Activated CD8-positive, alpha-beta memory T cell treated with anti-CD3 and anti-CD28 coated beads, Interleukin-2, amount 10 ng/mL, durations not matched to agents 7 days and 5 days (primary cell): ENCODE measurements at regions not wholly inside any gene's neighbourhood (a gene's known extent, or its start where the extent isn't known, plus 50 kb on each side); places are given as distances from the start of the nearest gene placed in this dataset.
"Not testable (repeated sequence)": the region's sequence is repeated elsewhere in the genome, so short reads cannot be mapped to it uniquely, and the experiment has no call there.

Experiments used
- ATAC-seq: fragments of 150-1000 bp; cut with Tn5 transposase; one replicate; pipeline ENCODE4 v1.10.0; 2021; ENCODE audit warnings: moderate library complexity
- CTCF ChIA-PET: fragments of 350-600 bp; sonication (Branson Sonifier 250); formaldehyde crosslinking; loops from one replicate; lab custom pipeline; 2021; ENCODE audit warnings: antibody characterized with exemption; lab: Charles Lee
- DNase-seq: peaks from one replicate; pipeline ENCODE4 v3.0.0-alpha.2; 2020
- H3K27ac Mint-ChIP-seq: one replicate; pipeline ENCODE4 v1.8.0; 2021; ENCODE audit warnings: mild to moderate bottlenecking, mixed read lengths
- H3K27me3 Mint-ChIP-seq: one replicate; pipeline ENCODE4 v1.8.0; 2021; ENCODE audit warnings: mixed read lengths
- H3K36me3 Mint-ChIP-seq: one replicate; pipeline ENCODE4 v1.8.0; 2021; ENCODE audit warnings: mild to moderate bottlenecking, mixed read lengths
- H3K4me1 Mint-ChIP-seq: one replicate; pipeline ENCODE4 v1.8.0; 2021; ENCODE audit warnings: mixed read lengths
- H3K4me3 Mint-ChIP-seq: one replicate; pipeline ENCODE4 v1.8.0; 2021; ENCODE audit warnings: mild to moderate bottlenecking, moderate library complexity, mixed read lengths
- H3K9me3 Mint-ChIP-seq: one replicate; pipeline ENCODE4 v1.8.0; 2022; ENCODE audit warnings: low read depth, mixed read lengths

GRCh38 chr13:65508338-65508737 lies 1721.8 kb downstream of the PCDH9 start:
- H3K27me3 Mint-ChIP-seq, result no peaks in the 10 kb centered on the region

GRCh38 chr13:65505941-65506340 lies 1724.2 kb downstream of the PCDH9 start:
- Mint-ChIP-seq H3K27me3 (no peaks in the 10 kb centered on the region), H3K4me3 (no peak overlapping the region), H3K9me3 (peaks cover 11% of the 10 kb centered on the region), H3K27ac (no peak overlapping the region), H3K36me3 (no peaks in the 10 kb centered on the region), H3K4me1 (no peaks in the 10 kb centered on the region)
- no peak for DNase-seq
- CTCF ChIA-PET, result no interaction called here
- ATAC-seq, result no peak

More at GRCh38 chr13:65508338-65508737, 1721.8 kb downstream of the PCDH9 start:
- H3K36me3 Mint-ChIP-seq, result no peaks in the 10 kb centered on the region
- CTCF ChIA-PET, result no interaction called here
- DNase-seq (no peak), ATAC-seq (no peak)
- H3K4me1 Mint-ChIP-seq, result no peaks in the 10 kb centered on the region
- H3K4me3 Mint-ChIP-seq, result no peak overlapping the region
- no peak overlapping the region for H3K27ac Mint-ChIP-seq
- H3K9me3 Mint-ChIP-seq, result peaks cover 11% of the 10 kb centered on the region

- no peaks in the 10 kb centered on the region for H3K27me3 Mint-ChIP-seq
- DNase-seq (no peak), ATAC-seq (no peak)
- peaks cover 11% of the 10 kb centered on the region for H3K9me3 Mint-ChIP-seq
- H3K27ac Mint-ChIP-seq, result no peak overlapping the region
- CTCF ChIA-PET, result no interaction called here
- H3K4me3 Mint-ChIP-seq, result no peak overlapping the region
- no peaks in the 10 kb centered on the region for H3K36me3 Mint-ChIP-seq
- H3K4me1 Mint-ChIP-seq, result no peaks in the 10 kb centered on the region
Observed at GRCh38 chr13:65504213-65504612, 1725.9 kb downstream of the PCDH9 start.

GRCh38 chr13:65500481-65500880 lies 1729.7 kb downstream of the PCDH9 start:
- H3K36me3 Mint-ChIP-seq, result no peaks in the 10 kb centered on the region
- peaks cover 9% of the 10 kb centered on the region for H3K9me3 Mint-ChIP-seq
- no peaks in the 10 kb centered on the region for H3K27me3 Mint-ChIP-seq
- no peak for ATAC-seq
- no peak for DNase-seq
- no peaks in the 10 kb centered on the region for H3K4me1 Mint-ChIP-seq
- H3K4me3 Mint-ChIP-seq, result no peak overlapping the region
- no peak overlapping the region for H3K27ac Mint-ChIP-seq
- CTCF ChIA-PET, result no interaction called here

GRCh38 chr13:65499256-65499655 lies 1730.9 kb downstream of the PCDH9 start:
- Mint-ChIP-seq H3K4me3 (no peak overlapping the region), H3K4me1 (no peaks in the 10 kb centered on the region), H3K27ac (no peak overlapping the region), H3K9me3 (peaks cover 9% of the 10 kb centered on the region), H3K27me3 (no peaks in the 10 kb centered on the region), H3K36me3 (no peaks in the 10 kb centered on the region)
- ATAC-seq (no peak), DNase-seq (no peak)
- CTCF ChIA-PET, result no interaction called here

- ATAC-seq (no peak), DNase-seq (no peak)
- H3K27ac Mint-ChIP-seq, result no peak overlapping the region
- H3K4me1 Mint-ChIP-seq, result no peaks in the 10 kb centered on the region
- CTCF ChIA-PET, result no interaction called here
- H3K9me3 Mint-ChIP-seq, result peaks cover 9% of the 10 kb centered on the region
- H3K36me3 Mint-ChIP-seq, result no peaks in the 10 kb centered on the region
- no peak overlapping the region for H3K4me3 Mint-ChIP-seq
- no peaks in the 10 kb centered on the region for H3K27me3 Mint-ChIP-seq
Observed at GRCh38 chr13:65497265-65497664, 1732.9 kb downstream of the PCDH9 start.

GRCh38 chr13:65490725-65491124 lies 1739.4 kb downstream of the PCDH9 start:
- H3K4me1 Mint-ChIP-seq, DNase-seq, H3K27ac Mint-ChIP-seq, CTCF ChIA-PET, ATAC-seq, H3K36me3 Mint-ChIP-seq, H3K4me3 Mint-ChIP-seq, H3K27me3 Mint-ChIP-seq: not testable (repeated sequence)
- H3K9me3 Mint-ChIP-seq, result peaks cover 17% of the 10 kb centered on the region

- no peaks in the 10 kb centered on the region for H3K27me3 Mint-ChIP-seq
- ATAC-seq (no peak), DNase-seq (no peak)
- no peak overlapping the region for H3K4me3 Mint-ChIP-seq
- no peak overlapping the region for H3K27ac Mint-ChIP-seq
- no peaks in the 10 kb centered on the region for H3K36me3 Mint-ChIP-seq
- no peaks in the 10 kb centered on the region for H3K4me1 Mint-ChIP-seq
- CTCF ChIA-PET, result no interaction called here
- peaks cover 17% of the 10 kb centered on the region for H3K9me3 Mint-ChIP-seq
Observed at GRCh38 chr13:65488606-65489005, 1741.5 kb downstream of the PCDH9 start.

GRCh38 chr13:65479692-65480091 lies 1750.4 kb downstream of the PCDH9 start:
- ATAC-seq (no peak), DNase-seq (no peak)
- Mint-ChIP-seq H3K27me3 (no peaks in the 10 kb centered on the region), H3K4me1 (no peaks in the 10 kb centered on the region), H3K36me3 (no peaks in the 10 kb centered on the region), H3K27ac (no peak overlapping the region), H3K9me3 (peaks cover 5% of the 10 kb centered on the region), H3K4me3 (no peak overlapping the region)
- CTCF ChIA-PET, result no interaction called here

- H3K4me1 Mint-ChIP-seq, result no peaks in the 10 kb centered on the region
- no peaks in the 10 kb centered on the region for H3K36me3 Mint-ChIP-seq
- H3K27me3 Mint-ChIP-seq, result no peaks in the 10 kb centered on the region
- DNase-seq (no peak), ATAC-seq (no peak)
- H3K9me3 Mint-ChIP-seq, result peaks cover 16% of the 10 kb centered on the region
- no peak overlapping the region for H3K4me3 Mint-ChIP-seq
- no peak overlapping the region for H3K27ac Mint-ChIP-seq
- CTCF ChIA-PET, result no interaction called here
Observed at GRCh38 chr13:65473196-65473595, 1756.9 kb downstream of the PCDH9 start.

GRCh38 chr13:65472336-65472735 lies 1757.8 kb downstream of the PCDH9 start:
- Mint-ChIP-seq H3K27ac (no peak overlapping the region), H3K27me3 (no peaks in the 10 kb centered on the region), H3K4me3 (no peak overlapping the region), H3K36me3 (no peaks in the 10 kb centered on the region), H3K9me3 (peaks cover 16% of the 10 kb centered on the region), H3K4me1 (no peaks in the 10 kb centered on the region)
- DNase-seq (no peak), ATAC-seq (no peak)
- CTCF ChIA-PET, result no interaction called here

- Mint-ChIP-seq H3K27ac (no peak overlapping the region), H3K9me3 (peaks cover 21% of the 10 kb centered on the region), H3K27me3 (no peaks in the 10 kb centered on the region), H3K36me3 (no peaks in the 10 kb centered on the region), H3K4me3 (no peak overlapping the region), H3K4me1 (no peaks in the 10 kb centered on the region)
- ATAC-seq (no peak), DNase-seq (no peak)
- CTCF ChIA-PET, result no interaction called here
Observed at GRCh38 chr13:65470781-65471180, 1759.4 kb downstream of the PCDH9 start.

GRCh38 chr13:65468628-65469027 lies 1761.5 kb downstream of the PCDH9 start:
- DNase-seq, result no peak
- peaks cover 17% of the 10 kb centered on the region for H3K9me3 Mint-ChIP-seq
- H3K4me3 Mint-ChIP-seq, result no peak overlapping the region
- H3K27ac Mint-ChIP-seq, result no peak overlapping the region
- no peaks in the 10 kb centered on the region for H3K27me3 Mint-ChIP-seq
- ATAC-seq, result no peak
- H3K4me1 Mint-ChIP-seq, result no peaks in the 10 kb centered on the region
- no peaks in the 10 kb centered on the region for H3K36me3 Mint-ChIP-seq
- CTCF ChIA-PET, result no interaction called here

GRCh38 chr13:65461590-65461989 lies 1768.5 kb downstream of the PCDH9 start:
- CTCF ChIA-PET, result no interaction called here
- DNase-seq (no peak), ATAC-seq (no peak)
- Mint-ChIP-seq H3K27me3 (no peaks in the 10 kb centered on the region), H3K9me3 (peaks cover 18% of the 10 kb centered on the region), H3K4me1 (no peaks in the 10 kb centered on the region), H3K27ac (no peak overlapping the region), H3K4me3 (no peak overlapping the region), H3K36me3 (no peaks in the 10 kb centered on the region)

GRCh38 chr13:65460136-65460535 lies 1770.0 kb downstream of the PCDH9 start:
- CTCF ChIA-PET, result no interaction called here
- Mint-ChIP-seq H3K36me3 (no peaks in the 10 kb centered on the region), H3K27ac (no peak overlapping the region), H3K4me3 (no peak overlapping the region), H3K27me3 (no peaks in the 10 kb centered on the region), H3K9me3 (peaks cover 16% of the 10 kb centered on the region), H3K4me1 (no peaks in the 10 kb centered on the region)
- DNase-seq, result no peak
- ATAC-seq, result no peak
